CD4-positive, alpha-beta T cell treated with Interleukin-6 for 4 hours (primary cell): ENCODE measurements at regions not wholly inside any gene's neighbourhood (a gene's known extent, or its start where the extent isn't known, plus 50 kb on each side); places are given as distances from the start of the nearest gene placed in this dataset.
"Not testable (repeated sequence)": the region's sequence is repeated elsewhere in the genome, so short reads cannot be mapped to it uniquely, and the experiment has no call there.

ENCODE experiments used
- DNase-seq: peaks from one replicate; pipeline ENCODE4 v3.0.0-alpha.2; 2020; ENCODE audit warnings: mixed read lengths

- not testable (repeated sequence) for DNase-seq
Measured at GRCh38 chr7:152539190-152539495, 103.3 kb upstream of the KMT2C start.

- not testable (repeated sequence) for DNase-seq
Measured at GRCh38 chr7:152538346-152539189, 102.8 kb upstream of the KMT2C start.

GRCh38 chr7:152537639-152538038, 101.8 kb upstream of the KMT2C start:
- DNase-seq, result no peak

- DNase-seq, result no peak
Measured at GRCh38 chr7:152528612-152529011, 92.8 kb upstream of the KMT2C start.

- DNase-seq, result no peak
Measured at GRCh38 chr7:152527610-152528032, 91.8 kb upstream of the KMT2C start.

GRCh38 chr7:152523916-152524315, 88.1 kb upstream of the KMT2C start:
- no peak for DNase-seq

GRCh38 chr7:152522571-152523067, 86.8 kb upstream of the KMT2C start:
- no peak for DNase-seq

GRCh38 chr7:152521420-152522337, 85.9 kb upstream of the KMT2C start:
- DNase-seq, result no peak

GRCh38 chr7:152520861-152521302, 85.1 kb upstream of the KMT2C start:
- DNase-seq, result no peak

GRCh38 chr7:152519290-152519689, 83.5 kb upstream of the KMT2C start:
- no peak for DNase-seq

GRCh38 chr7:152516216-152516615, 80.4 kb upstream of the KMT2C start:
- no peak for DNase-seq

GRCh38 chr7:152515266-152515950, 79.6 kb upstream of the KMT2C start:
- not testable (repeated sequence) for DNase-seq

GRCh38 chr7:152514771-152515105, 78.9 kb upstream of the KMT2C start:
- DNase-seq, result no peak

- DNase-seq, result no peak
Measured at GRCh38 chr7:152513861-152514770, 78.3 kb upstream of the KMT2C start.

GRCh38 chr7:152512706-152513105, 76.9 kb upstream of the KMT2C start:
- peak; percentile 48 for DNase-seq

- DNase-seq, result no peak
Measured at GRCh38 chr7:152511736-152512135, 75.9 kb upstream of the KMT2C start.

GRCh38 chr7:152508701-152509100, 72.9 kb upstream of the KMT2C start:
- no peak for DNase-seq

GRCh38 chr7:152505606-152506005, 69.8 kb upstream of the KMT2C start:
- DNase-seq, result no peak

GRCh38 chr7:152504816-152505215, 69.0 kb upstream of the KMT2C start:
- no peak for DNase-seq

GRCh38 chr7:152504367-152504766, 68.6 kb upstream of the KMT2C start:
- no peak for DNase-seq

- DNase-seq, result no peak
Measured at GRCh38 chr7:152502813-152503790, 67.3 kb upstream of the KMT2C start.
